HG03280 (cell line): ENCODE measurements at regions not wholly inside any gene's neighbourhood (a gene's known extent, or its start where the extent isn't known, plus 50 kb on each side); places are given as distances from the start of the nearest gene placed in this dataset.

Experiments used
- ATAC-seq: cut with Tn5 transposase; IDR thresholded peaks from one replicate; pipeline ENCODE4 v1.9.1; 2021; ENCODE audit warnings: mild to moderate bottlenecking, moderate library complexity; ENCODE audit not compliant: unreplicated experiment

GRCh38 chr10:129161150-129161549 is 305.9 kb upstream of the MGMT start:
- ATAC-seq = no peak

- no peak for ATAC-seq
Measured at GRCh38 chr10:129163531-129163930, 303.5 kb upstream of the MGMT start.

- ATAC-seq = no peak
Measured at GRCh38 chr10:129165076-129165720, 301.8 kb upstream of the MGMT start.

GRCh38 chr10:129165770-129166169 is 301.3 kb upstream of the MGMT start:
- no peak for ATAC-seq

GRCh38 chr10:129168660-129169059 is 298.4 kb upstream of the MGMT start:
- no peak for ATAC-seq

- no peak for ATAC-seq
Measured at GRCh38 chr10:129169115-129169514, 297.9 kb upstream of the MGMT start.

- ATAC-seq = no peak
Measured at GRCh38 chr10:129170812-129171211, 296.2 kb upstream of the MGMT start.

- ATAC-seq = no peak
Measured at GRCh38 chr10:129171812-129172211, 295.2 kb upstream of the MGMT start.

GRCh38 chr10:129174232-129175014 is 292.6 kb upstream of the MGMT start:
- ATAC-seq = no peak

GRCh38 chr10:129179245-129179971 is 287.6 kb upstream of the MGMT start:
- ATAC-seq = no peak

- ATAC-seq = no peak
Measured at GRCh38 chr10:129179972-129180678, 286.9 kb upstream of the MGMT start.

GRCh38 chr10:129184196-129184595 is 282.8 kb upstream of the MGMT start:
- no peak for ATAC-seq

- ATAC-seq = no peak
Measured at GRCh38 chr10:129187331-129187730, 279.7 kb upstream of the MGMT start.

- no peak for ATAC-seq
Measured at GRCh38 chr10:129191797-129192196, 275.2 kb upstream of the MGMT start.

- ATAC-seq = no peak
Measured at GRCh38 chr10:129192344-129193128, 274.5 kb upstream of the MGMT start.

- no peak for ATAC-seq
Measured at GRCh38 chr10:129193148-129193547, 273.9 kb upstream of the MGMT start.

GRCh38 chr10:129194181-129194870 is 272.7 kb upstream of the MGMT start:
- no peak for ATAC-seq

GRCh38 chr10:129199826-129200225 is 267.2 kb upstream of the MGMT start:
- no peak for ATAC-seq

GRCh38 chr10:129203819-129204218 is 263.2 kb upstream of the MGMT start:
- no peak for ATAC-seq

GRCh38 chr10:129207297-129207696 is 259.7 kb upstream of the MGMT start:
- no peak for ATAC-seq
